Esophagus squamous epithelium (tissue), 5 donors: ENCODE measurements at regions not wholly inside any gene's neighbourhood (a gene's known extent, or its start where the extent isn't known, plus 50 kb on each side); places are given as distances from the start of the nearest gene placed in this dataset.

Experiments used
- DNase-seq: peaks from one replicate; lab custom pipeline; 2025; lab: John Stamatoyannopoulos, UW
- H3K27ac ChIP-seq, 4 donors: fragments of 200-600 bp; sonication (generic); one replicate each; pipeline ENCODE4 v1.5.1; 2016 to 2019; ENCODE audit warnings: mild to moderate bottlenecking in 1 of 4
- H3K27me3 ChIP-seq, 4 donors: fragments of 200-600 bp; sonication (generic); 1 replicate in 3 of 4; 2 replicates in 1 of 4; pipeline versions ENCODE4 v1.5.1 to v1.6.0; 2017 to 2021; ENCODE audit warnings: antibody characterized with exemption in 1 of 4
- H3K36me3 ChIP-seq, 3 donors: fragments of 200-600 bp; sonication (generic); one replicate each; pipeline ENCODE4 v1.5.1; 2016 to 2019
- H3K4me1 ChIP-seq, 3 donors: fragments of 200-600 bp; sonication (generic); one replicate each; pipeline ENCODE4 v1.5.1; 2017 to 2019
- H3K4me3 ChIP-seq, 4 donors: fragments of 200-600 bp; sonication (generic); 1 replicate in 3 of 4; 2 replicates in 1 of 4; pipeline ENCODE4 v1.5.1; 2016 to 2019; ENCODE audit warnings: mild to moderate bottlenecking in 2 of 4, moderate library complexity in 1 of 4
- H3K9me3 ChIP-seq, 3 donors: fragments of 200-600 bp; sonication (generic); one replicate each; pipeline ENCODE4 v1.5.1; 2016 to 2019
- CTCF ChIP-seq, 6 experiments: fragments of 450-650 bp in 4 of 6; fragments of 200-600 bp in 2 of 6; sonication (generic) in 2 of 6; IDR thresholded peaks; one replicate each; pipeline ENCODE4 v1.5.1; 2016 to 2019; ENCODE audit warnings: antibody characterized with exemption in 6 of 6, mild to moderate bottlenecking in 4 of 6, moderate library complexity in 4 of 6
- POLR2A ChIP-seq, 4 donors: fragments of 450-650 bp; IDR thresholded peaks; one replicate each; pipeline ENCODE4 v1.6.1; 2017; ENCODE audit warnings: antibody characterized with exemption in 4 of 4, mild to moderate bottlenecking in 4 of 4, moderate library complexity in 3 of 4
- WGBS, 2 donors: methylation state at CpG; one replicate each; pipeline ENCODE4 v1.1.5; 2018; 5-methylcytosine and 5-hydroxymethylcytosine counted together
- intact Hi-C: fragments of 100-400 bp; cut with DNase I; formaldehyde crosslinking; loops from one replicate; pipeline ENCODE4 v1.15.0; 2022
- donor health status: DM: yes; HTN: yes; CAD: no.

- TF ChIP-seq POLR2A (IDR thresholded peaks at IDR 0.05) (no peak), CTCF (IDR thresholded peaks at IDR 0.05) (no peak)
- Histone ChIP-seq H3K27me3 (no peaks in the 10 kb centered on the region), H3K4me1 (no peaks in the 10 kb centered on the region), H3K36me3 (no peaks in the 10 kb centered on the region), H3K27ac (no peak overlapping the region), H3K4me3 (no peak overlapping the region), H3K9me3 (peaks cover 0 to 19% (median 13%) of the 10 kb centered on the region in 3 donors)
- intact Hi-C loops: no loop called here
- WGBS, 2 donors: 62 to 69% methylated on average over 2 of the region's 2 CpGs
- DNase-seq: no peak
These were observed 495.9 kb downstream of the CSNK1G3 start for GRCh38 chr5:124007675-124008398.

- intact Hi-C loops: no loop called here
- H3K4me1 ChIP-seq: peaks cover 0 to 7% (median 0%) of the 10 kb centered on the region in 3 donors
- WGBS, 2 donors: 81 to 82% methylated on average over 4 of the region's 4 CpGs
- TF ChIP-seq CTCF (IDR thresholded peaks at IDR 0.05) (no peak), POLR2A (IDR thresholded peaks at IDR 0.05) (no peak)
- H3K36me3 ChIP-seq: no peaks in the 10 kb centered on the region
- no peak for DNase-seq
- no peak overlapping the region for H3K4me3 ChIP-seq
- H3K27ac ChIP-seq: no peak overlapping the region
- no peaks in the 10 kb centered on the region for H3K9me3 ChIP-seq
- H3K27me3 ChIP-seq: no peaks in the 10 kb centered on the region
These were observed 489.1 kb downstream of the CSNK1G3 start for GRCh38 chr5:124001036-124001615.

- DNase-seq: no peak
- WGBS, 2 donors: 29 to 40% methylated on average over 2 of the region's 2 CpGs
- intact Hi-C loops: no loop called here
These were observed 488.6 kb downstream of the CSNK1G3 start for GRCh38 chr5:124000538-124000937.

GRCh38 chr5:123997462-123998215 is 485.7 kb downstream of the CSNK1G3 start:
- DNase-seq: no peak
- WGBS, 2 donors: 24% methylated on average over 7 of the region's 7 CpGs
- H3K36me3 ChIP-seq: no peaks in the 10 kb centered on the region
- no peak overlapping the region for H3K27ac ChIP-seq
- no peak overlapping the region for H3K4me3 ChIP-seq
- peaks cover 0 to 7% (median 0%) of the 10 kb centered on the region in 3 donors for H3K4me1 ChIP-seq
- TF ChIP-seq POLR2A (IDR thresholded peaks at IDR 0.05) (no peak), CTCF (IDR thresholded peaks at IDR 0.05) (no peak)
- intact Hi-C loops: no loop called here
- H3K9me3 ChIP-seq: no peaks in the 10 kb centered on the region
- H3K27me3 ChIP-seq: no peaks in the 10 kb centered on the region

More at GRCh38 chr5:124000538-124000937, 488.6 kb downstream of the CSNK1G3 start:
- Histone ChIP-seq H3K36me3 (no peaks in the 10 kb centered on the region), H3K4me3 (no peak overlapping the region), H3K4me1 (peaks cover 0 to 7% (median 0%) of the 10 kb centered on the region in 3 donors), H3K27me3 (no peaks in the 10 kb centered on the region), H3K9me3 (no peaks in the 10 kb centered on the region), H3K27ac (no peak overlapping the region)
- TF ChIP-seq POLR2A (IDR thresholded peaks at IDR 0.05) (no peak), CTCF (IDR thresholded peaks at IDR 0.05) (no peak)

- intact Hi-C loops: no loop called here
- Histone ChIP-seq H3K4me1 (peaks cover 0 to 7% (median 0%) of the 10 kb centered on the region in 3 donors), H3K36me3 (no peaks in the 10 kb centered on the region), H3K27me3 (no peaks in the 10 kb centered on the region), H3K9me3 (no peaks in the 10 kb centered on the region), H3K27ac (no peak overlapping the region), H3K4me3 (no peak overlapping the region)
- no peak for TF ChIP-seq POLR2A (IDR thresholded peaks at IDR 0.05)
- TF ChIP-seq CTCF (IDR thresholded peaks at IDR 0.05): no peak
- DNase-seq: no peak
These were observed 485.1 kb downstream of the CSNK1G3 start for GRCh38 chr5:123997064-123997461.
